Keratinocyte (primary cell): ENCODE measurements at regions not wholly inside any gene's neighbourhood (a gene's known extent, or its start where the extent isn't known, plus 50 kb on each side); places are given as distances from the start of the nearest gene placed in this dataset.
"Not testable (repeated sequence)": the region's sequence is repeated elsewhere in the genome, so short reads cannot be mapped to it uniquely, and the experiment has no call there.

Experiments
- DNase-seq: peaks from one replicate; pipeline ENCODE4 v3.0.0-alpha.2; 2011; ENCODE audit warnings: low read depth, missing footprints, low spot score
- FAIRE-seq: peaks from 2 replicates; lab custom pipeline; 2011; peaks lifted over from hg19 to GRCh38; lab: Jason Lieb, UNC
- H2AFZ ChIP-seq: 2 replicates; pipeline ENCODE4 v1.6.0; 2012; ENCODE audit warnings: low read length, control low read depth, inconsistent platforms; ENCODE audit not compliant: control insufficient read depth
- H3K27ac ChIP-seq: 2 replicates; pipeline ENCODE4 v1.5.1; 2011; ENCODE audit warnings: low read length; ENCODE audit not compliant: control insufficient read depth, insufficient read depth
- H3K27me3 ChIP-seq: 3 replicates; pipeline ENCODE4 v1.6.0; 2011; ENCODE audit warnings: low read length; ENCODE audit not compliant: control insufficient read depth, insufficient read depth; ENCODE audit errors: extremely low read depth
- H3K36me3 ChIP-seq, 2 experiments: 2 replicates in 1 of 2; 3 replicates in 1 of 2; pipeline ENCODE4 v1.5.1; 2011; ENCODE audit warnings: low read length in 2 of 2, mild to moderate bottlenecking in 1 of 2; ENCODE audit not compliant: control insufficient read depth in 2 of 2, insufficient read depth in 2 of 2; ENCODE audit errors: extremely low read depth in 1 of 2
- H3K4me1 ChIP-seq: 3 replicates; pipeline ENCODE4 v1.5.1; 2011; ENCODE audit warnings: low read length; ENCODE audit not compliant: control insufficient read depth, insufficient read depth; ENCODE audit errors: extremely low read depth
- H3K4me2 ChIP-seq: 3 replicates; pipeline ENCODE4 v1.6.0; 2011; ENCODE audit warnings: low read depth, low read length; ENCODE audit not compliant: control insufficient read depth, insufficient read depth; ENCODE audit errors: extremely low read depth
- H3K4me3 ChIP-seq, 3 experiments: fragments of 200-600 bp in 1 of 3; sonication (generic) in 1 of 3; 2 replicates in 2 of 3; 3 replicates in 1 of 3; pipeline ENCODE4 v1.5.1; 2011 to 2016; ENCODE audit warnings: low read length in 3 of 3, mild to moderate bottlenecking in 3 of 3, control low read depth in 2 of 3, inconsistent platforms in 1 of 3, low read depth in 1 of 3, mixed read lengths in 1 of 3, mixed run types in 1 of 3, moderate library complexity in 1 of 3; ENCODE audit not compliant: control insufficient read depth in 2 of 3, insufficient read depth in 2 of 3; ENCODE audit errors: extremely low read depth in 1 of 3
- H3K79me2 ChIP-seq: 2 replicates; pipeline ENCODE4 v1.6.0; 2012; ENCODE audit warnings: low read length; ENCODE audit not compliant: control insufficient read depth, insufficient read depth
- H3K9ac ChIP-seq: 3 replicates; pipeline ENCODE4 v1.6.0; 2011; ENCODE audit warnings: low read length; ENCODE audit not compliant: control insufficient read depth, insufficient read depth; ENCODE audit errors: extremely low read depth
- H3K9me1 ChIP-seq: 3 replicates; pipeline ENCODE4 v1.6.0; 2011; ENCODE audit warnings: low read length; ENCODE audit not compliant: control insufficient read depth, insufficient read depth; ENCODE audit errors: extremely low read depth
- H3K9me3 ChIP-seq: 2 replicates; pipeline ENCODE4 v1.5.1; 2012; ENCODE audit warnings: low read depth, low read length; ENCODE audit not compliant: control insufficient read depth
- H4K20me1 ChIP-seq: 3 replicates; pipeline ENCODE4 v1.6.0; 2011; ENCODE audit warnings: low read length; ENCODE audit not compliant: control insufficient read depth, insufficient read depth; ENCODE audit errors: extremely low read depth
- EZH2 ChIP-seq: IDR thresholded peaks from one replicate; pipeline ENCODE4 v1.6.1; 2012; ENCODE audit warnings: inconsistent platforms, mild to moderate bottlenecking, low read length, moderate library complexity
- dilution Hi-C: fragments of 300-500 bp; cut with MboI; formaldehyde crosslinking; loops from one replicate; pipeline ENCODE4 v1.7.0; 2020; ENCODE audit warnings: low sequenced_read_pairs; ENCODE audit not compliant: extremely low pct_ligation_motif_present
- TF ChIP-seq, protein P1 (sequence below), 3 experiments: IDR thresholded peaks in 1 of 3; conservative IDR thresholded peaks in 1 of 3; optimal IDR thresholded peaks in 1 of 3; 2 replicates in 2 of 3; 3 replicates in 1 of 3; pipeline versions ENCODE3 to v1.5.1; 2011; ENCODE audit warnings: low read length in 3 of 3, mild to moderate bottlenecking in 3 of 3, moderate library complexity in 2 of 3, control low read depth in 1 of 3, inconsistent platforms in 1 of 3; ENCODE audit not compliant: insufficient read depth in 2 of 3; ENCODE audit errors: extremely low read depth in 1 of 3

DNA sequence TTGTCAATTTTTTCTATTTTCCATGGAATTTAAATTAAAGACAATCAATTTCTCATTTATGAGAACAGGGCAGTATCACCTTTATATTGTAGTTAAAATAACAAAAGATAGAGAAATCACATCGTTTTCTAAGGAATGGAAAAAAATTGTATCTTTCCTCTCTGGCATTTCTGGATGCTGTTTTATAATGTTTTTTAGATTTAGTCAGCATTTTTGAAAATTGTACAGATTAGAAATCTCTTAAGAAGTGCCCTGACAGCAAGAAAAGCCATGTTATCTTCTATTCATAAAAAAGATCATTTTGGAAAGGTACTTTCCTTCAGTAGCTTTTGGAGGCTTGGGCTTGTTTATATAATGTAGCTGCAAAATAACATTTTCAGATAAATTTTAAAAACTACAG, 116.9 kb downstream of the PLG start:
- Histone ChIP-seq H2AFZ (no peak overlapping the region), H3K9me3 (no peaks in the 10 kb centered on the region), H3K9ac (no peak overlapping the region), H3K79me2 (no peaks in the 10 kb centered on the region), H3K36me3 (no peaks in the 10 kb centered on the region), H3K4me2 (no peak overlapping the region), H3K9me1 (no peaks in the 10 kb centered on the region), H4K20me1 (no peaks in the 10 kb centered on the region), H3K27ac (no peak overlapping the region), H3K27me3 (no peaks in the 10 kb centered on the region), H3K4me3 (no peak overlapping the region), H3K4me1 (no peaks in the 10 kb centered on the region)
- no peak for DNase-seq
- TF ChIP-seq, protein P1, sequence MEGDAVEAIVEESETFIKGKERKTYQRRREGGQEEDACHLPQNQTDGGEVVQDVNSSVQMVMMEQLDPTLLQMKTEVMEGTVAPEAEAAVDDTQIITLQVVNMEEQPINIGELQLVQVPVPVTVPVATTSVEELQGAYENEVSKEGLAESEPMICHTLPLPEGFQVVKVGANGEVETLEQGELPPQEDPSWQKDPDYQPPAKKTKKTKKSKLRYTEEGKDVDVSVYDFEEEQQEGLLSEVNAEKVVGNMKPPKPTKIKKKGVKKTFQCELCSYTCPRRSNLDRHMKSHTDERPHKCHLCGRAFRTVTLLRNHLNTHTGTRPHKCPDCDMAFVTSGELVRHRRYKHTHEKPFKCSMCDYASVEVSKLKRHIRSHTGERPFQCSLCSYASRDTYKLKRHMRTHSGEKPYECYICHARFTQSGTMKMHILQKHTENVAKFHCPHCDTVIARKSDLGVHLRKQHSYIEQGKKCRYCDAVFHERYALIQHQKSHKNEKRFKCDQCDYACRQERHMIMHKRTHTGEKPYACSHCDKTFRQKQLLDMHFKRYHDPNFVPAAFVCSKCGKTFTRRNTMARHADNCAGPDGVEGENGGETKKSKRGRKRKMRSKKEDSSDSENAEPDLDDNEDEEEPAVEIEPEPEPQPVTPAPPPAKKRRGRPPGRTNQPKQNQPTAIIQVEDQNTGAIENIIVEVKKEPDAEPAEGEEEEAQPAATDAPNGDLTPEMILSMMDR (optimal IDR thresholded peaks at IDR 0.05 in 1 of 3, IDR thresholded peaks at IDR 0.05 in 1 of 3, conservative IDR thresholded peaks at IDR 0.05 in 1 of 3; ENCODE audit: extremely low read depth in 1 of 3, insufficient read depth in 2 of 3, low read length in 3 of 3), result no peak
- no peak for TF ChIP-seq EZH2
- FAIRE-seq, result no peak
- dilution Hi-C loops, result no loop called here

GRCh38 chr6:160820661-160821060, 118.6 kb downstream of the PLG start:
- H3K36me3 ChIP-seq, H3K9ac ChIP-seq, H3K4me2 ChIP-seq, DNase-seq, H3K9me3 ChIP-seq, dilution Hi-C loops, H3K4me1 ChIP-seq, H3K27me3 ChIP-seq, H4K20me1 ChIP-seq, H3K9me1 ChIP-seq, H2AFZ ChIP-seq, H3K79me2 ChIP-seq, H3K4me3 ChIP-seq, FAIRE-seq, H3K27ac ChIP-seq: not testable (repeated sequence)

DNA sequence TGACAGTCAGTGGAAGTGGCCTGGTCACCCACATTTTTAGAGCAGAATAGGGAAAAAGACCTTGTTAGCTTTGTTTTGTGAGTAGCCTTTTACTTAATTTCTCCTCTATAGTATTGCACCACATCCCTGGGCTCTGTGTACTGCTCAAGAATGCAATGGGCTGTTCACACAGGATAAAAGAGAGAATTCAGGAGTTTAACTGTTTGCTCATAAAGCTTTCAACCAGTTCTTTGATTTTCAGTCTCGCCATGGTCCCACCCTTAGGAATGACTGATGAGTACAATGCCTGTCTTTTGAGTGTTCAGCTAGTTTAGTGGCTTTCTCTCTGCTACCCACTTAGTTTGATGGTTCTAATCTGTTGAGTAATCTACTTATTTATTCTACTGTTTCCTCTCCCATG, 129.7 kb downstream of the PLG start:
- Histone ChIP-seq H3K27me3 (no peaks in the 10 kb centered on the region), H4K20me1 (no peaks in the 10 kb centered on the region), H3K36me3 (no peaks in the 10 kb centered on the region), H3K4me2 (no peak overlapping the region), H3K79me2 (no peaks in the 10 kb centered on the region), H3K9me1 (no peaks in the 10 kb centered on the region), H3K9ac (no peak overlapping the region), H3K4me1 (no peaks in the 10 kb centered on the region), H3K4me3 (no peak overlapping the region), H3K9me3 (no peaks in the 10 kb centered on the region), H3K27ac (no peak overlapping the region), H2AFZ (no peak overlapping the region)
- no peak for DNase-seq
- TF ChIP-seq EZH2, result no peak
- dilution Hi-C loops, result no loop called here
- FAIRE-seq, result no peak
